ENCODE measurements at regions not wholly inside any gene's neighbourhood (a gene's known extent, or its start where the extent isn't known, plus 50 kb on each side); places are given as distances from the start of the nearest gene placed in this dataset.

DNA sequence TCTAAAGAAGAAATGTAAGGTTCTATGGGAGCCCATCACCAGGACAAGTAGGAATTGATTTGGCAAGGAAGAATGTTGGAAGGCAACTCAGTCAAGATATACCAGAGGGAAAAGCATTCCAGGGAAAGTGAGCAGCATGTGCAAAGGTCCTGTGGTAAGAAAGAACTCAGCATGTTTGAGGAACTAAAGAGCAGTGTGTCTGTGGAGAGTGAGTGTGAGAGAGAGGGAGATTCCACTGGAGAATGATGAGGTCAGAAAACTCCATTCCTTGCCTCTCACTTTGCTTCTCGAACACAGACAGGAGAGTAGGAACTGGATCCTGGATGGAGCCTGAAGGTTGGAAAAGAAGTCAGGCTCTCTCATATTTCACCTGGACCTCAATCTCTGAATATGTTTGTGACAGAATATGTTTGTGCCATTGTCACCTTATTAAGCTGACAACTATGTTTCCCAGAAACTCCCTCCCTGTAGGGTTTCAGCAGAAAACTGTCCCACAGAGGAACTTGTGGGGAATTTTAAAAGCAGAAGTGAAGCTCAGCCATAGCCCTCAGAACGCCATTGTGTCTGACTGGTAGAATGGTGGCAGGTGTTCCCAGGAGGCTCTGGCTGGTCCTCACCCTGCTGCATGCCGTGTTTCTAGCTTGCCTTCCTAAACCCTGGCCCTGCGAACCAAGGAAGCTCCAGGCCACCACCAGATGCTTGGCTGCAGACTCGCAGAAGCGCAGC lies 382.4 kb upstream of the XYLT1 start:
- DNase-seq (ENCODE audit: low spot score) = no peak

GRCh38 chr16:17850581-17851250 lies 380.0 kb upstream of the XYLT1 start:
- DNase-seq (ENCODE audit: low spot score) = no peak

- no peak for DNase-seq (ENCODE audit: low spot score)
Observed at GRCh38 chr16:17847234-17847795, 376.6 kb upstream of the XYLT1 start.

- no peak for DNase-seq (ENCODE audit: low spot score)
Observed at GRCh38 chr16:17846030-17846429, 375.3 kb upstream of the XYLT1 start.

GRCh38 chr16:17845031-17845430 lies 374.3 kb upstream of the XYLT1 start:
- no peak for DNase-seq (ENCODE audit: low spot score)

DNA sequence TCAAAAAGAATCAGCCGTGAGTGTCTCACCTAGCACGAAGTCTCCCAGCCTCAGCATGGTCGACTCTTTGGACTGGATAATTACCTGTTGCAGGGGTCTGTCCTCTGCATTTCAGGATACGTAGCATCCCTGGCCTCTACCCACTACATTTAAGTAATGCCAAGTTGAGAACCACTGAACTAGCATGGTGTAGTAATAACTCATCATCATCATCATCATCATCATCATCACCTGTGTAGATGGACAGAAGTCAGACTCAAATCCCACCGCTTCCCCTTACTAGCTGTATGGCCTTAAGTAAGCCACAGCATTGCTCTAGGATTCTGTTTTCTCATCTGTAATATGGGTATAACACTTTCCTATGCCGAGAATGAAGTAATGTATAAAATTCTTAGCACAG lies 373.1 kb upstream of the XYLT1 start:
- DNase-seq (ENCODE audit: low spot score) = no peak

DNA sequence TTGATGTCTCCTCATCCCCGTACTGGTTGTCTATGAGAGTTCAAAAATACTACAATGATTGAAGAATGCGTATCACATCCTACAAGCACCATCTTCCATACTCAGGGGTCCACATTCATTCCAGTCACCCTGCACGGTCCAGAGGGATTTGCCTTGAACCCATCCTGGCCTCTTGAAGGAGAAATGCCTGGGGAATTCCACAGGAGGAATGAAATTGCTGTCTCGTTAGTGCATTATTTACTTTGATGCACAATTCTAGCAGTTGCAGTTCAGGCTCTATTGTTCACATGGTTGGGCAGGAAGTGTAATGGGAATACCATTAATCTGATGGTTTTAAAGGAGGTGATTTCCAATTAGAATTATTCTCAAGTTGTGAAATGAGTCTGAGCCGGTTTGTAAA lies 369.1 kb upstream of the XYLT1 start:
- no peak for DNase-seq (ENCODE audit: low spot score)

DNA sequence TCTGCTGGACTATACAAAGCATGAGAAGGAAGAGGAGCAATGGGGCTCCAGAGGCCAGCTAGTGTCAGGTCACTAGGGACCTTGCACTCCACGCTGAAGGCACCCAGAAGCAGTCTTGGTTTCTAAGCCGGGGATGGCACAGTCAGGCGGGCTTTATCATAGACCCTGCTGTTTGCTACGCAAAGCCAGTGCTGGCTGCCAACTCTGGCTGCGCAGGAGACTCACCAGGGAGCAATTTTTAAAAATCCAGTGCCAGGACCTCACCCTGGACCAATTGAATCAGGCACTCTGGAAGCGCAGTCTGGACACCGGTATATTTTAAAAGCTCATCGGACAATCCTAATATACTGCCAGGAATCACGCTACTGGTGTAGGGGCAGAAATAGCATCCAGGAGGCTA lies 368.5 kb upstream of the XYLT1 start:
- no peak for DNase-seq (ENCODE audit: low spot score)

- no peak for DNase-seq (ENCODE audit: low spot score)
Observed at GRCh38 chr16:17836868-17837602, 366.3 kb upstream of the XYLT1 start.

DNA sequence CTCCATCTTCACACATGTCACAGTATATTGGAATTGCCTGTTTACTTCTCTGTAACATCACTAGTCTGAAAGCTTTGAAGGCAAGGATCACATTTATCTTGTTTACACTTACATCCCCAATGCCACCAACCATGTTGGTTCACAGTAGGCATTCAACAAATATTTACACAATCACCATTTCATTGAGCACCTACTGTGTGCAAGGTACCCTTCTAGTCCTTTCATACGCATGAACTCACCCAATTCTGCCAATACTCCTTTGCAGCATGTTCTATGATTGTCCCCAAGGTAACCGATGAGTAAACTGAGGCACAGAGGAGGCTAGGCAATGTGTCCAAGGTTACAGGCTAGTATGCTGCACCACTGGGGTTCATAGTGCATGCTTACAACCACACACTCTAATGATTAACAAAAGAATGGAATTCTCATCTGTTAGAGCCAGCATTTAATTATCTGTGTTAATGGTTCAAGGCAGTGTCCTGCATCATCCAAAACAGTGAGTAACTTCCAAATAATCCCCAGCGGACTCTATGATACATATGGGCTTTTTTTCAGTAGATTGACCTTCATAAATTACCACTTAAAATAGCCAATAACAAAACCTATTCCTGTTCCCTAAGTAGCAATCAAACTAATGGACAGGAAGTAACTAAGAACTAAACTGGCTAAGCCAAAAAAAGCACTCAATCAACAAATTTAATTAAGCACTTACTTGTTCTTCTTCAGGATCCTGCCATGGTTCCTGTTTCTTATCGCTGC lies 364.5 kb upstream of the XYLT1 start:
- DNase-seq (ENCODE audit: low spot score) = no peak

- no peak for DNase-seq (ENCODE audit: low spot score)
Observed at GRCh38 chr16:17832738-17833137, 362.0 kb upstream of the XYLT1 start.

DNA sequence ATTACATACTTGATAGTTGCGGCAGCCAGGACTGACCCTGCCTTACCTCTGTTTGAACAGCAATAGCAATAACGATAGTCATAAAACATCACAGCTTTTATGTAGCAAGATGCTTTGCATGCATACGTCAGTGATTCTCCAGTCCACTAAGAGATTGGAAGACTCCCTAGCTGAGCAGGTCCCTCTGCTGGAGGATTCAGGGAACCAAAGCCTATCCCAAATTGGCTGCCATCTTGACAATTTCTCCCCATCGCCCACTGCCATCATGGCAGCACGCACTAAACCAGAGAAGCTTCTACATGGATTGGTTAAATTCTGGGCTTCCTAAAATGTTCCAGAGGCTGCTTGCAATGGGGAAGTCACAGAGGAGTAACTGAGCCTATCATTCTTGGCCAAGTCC lies 360.6 kb upstream of the XYLT1 start:
- no peak for DNase-seq (ENCODE audit: low spot score)

DNA sequence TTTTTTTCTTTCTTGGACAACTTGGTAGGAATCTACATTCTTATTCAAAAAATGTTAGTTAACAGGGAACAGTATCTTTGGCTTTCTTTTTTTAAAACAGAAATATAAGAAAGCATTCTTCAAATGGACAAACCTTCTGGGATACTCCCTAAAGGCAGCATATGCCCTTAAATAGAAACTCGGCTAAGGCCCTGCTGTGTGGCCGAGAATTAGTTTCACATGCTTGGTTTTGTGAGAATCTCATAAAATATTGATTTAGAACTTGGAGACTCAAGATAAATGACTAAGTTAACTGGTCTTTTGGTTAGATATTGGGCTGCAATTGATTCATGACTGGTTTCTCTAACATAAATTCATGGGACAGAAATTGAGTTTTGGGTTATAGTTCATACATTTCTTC lies 359.9 kb upstream of the XYLT1 start:
- DNase-seq (ENCODE audit: low spot score) = no peak

GRCh38 chr16:17829811-17830210 lies 359.1 kb upstream of the XYLT1 start:
- DNase-seq (ENCODE audit: low spot score) = no peak

- DNase-seq (ENCODE audit: low spot score) = no peak
Observed at GRCh38 chr16:17828012-17828411, 357.3 kb upstream of the XYLT1 start.

GRCh38 chr16:17827313-17827712 lies 356.6 kb upstream of the XYLT1 start:
- DNase-seq (ENCODE audit: low spot score) = no peak

GRCh38 chr16:17817943-17818342 lies 347.2 kb upstream of the XYLT1 start:
- DNase-seq (ENCODE audit: low spot score) = no peak

- no peak for DNase-seq (ENCODE audit: low spot score)
Observed at GRCh38 chr16:17817260-17817659, 346.5 kb upstream of the XYLT1 start.

- DNase-seq (ENCODE audit: low spot score) = no peak
Observed at GRCh38 chr16:17812771-17813170, 342.0 kb upstream of the XYLT1 start.

GRCh38 chr16:17804857-17805256 lies 334.1 kb upstream of the XYLT1 start:
- no peak for DNase-seq (ENCODE audit: low spot score)

- DNase-seq (ENCODE audit: low spot score) = no peak
Observed at GRCh38 chr16:17803625-17804410, 333.1 kb upstream of the XYLT1 start.

All from kidney capillary endothelial cell (primary cell).